GM23338 (cell line): ENCODE measurements at regions not wholly inside any gene's neighbourhood (a gene's known extent, or its start where the extent isn't known, plus 50 kb on each side); places are given as distances from the start of the nearest gene placed in this dataset.

Source experiments
- ATAC-seq: fragments of 200-7000 bp; cut with Tn5 transposase; 3 replicates; pipeline ENCODE4 v1.9.1; 2020
- DNase-seq: peaks from one replicate; pipeline ENCODE4 v3.0.0-alpha.2; 2015; ENCODE audit warnings: low spot score
- H2AFZ ChIP-seq: fragments of 200-600 bp; sonication (generic); 2 replicates; pipeline ENCODE4 v1.8.0; 2016; ENCODE audit warnings: antibody characterized with exemption, mild to moderate bottlenecking, moderate library complexity
- H3F3A ChIP-seq: fragments of 200-600 bp; sonication (generic); replicated peaks from 2 replicates; pipeline ENCODE4 v1.8.0; 2017; ENCODE audit warnings: antibody characterized with exemption, mixed run types, low read depth
- H3K27ac ChIP-seq: fragments of 200-600 bp; sonication (generic); 2 replicates; pipeline ENCODE4 v1.6.1; 2016; ENCODE audit warnings: low read depth
- H3K27me3 ChIP-seq: fragments of 200-600 bp; sonication (generic); 2 replicates; pipeline ENCODE4 v1.8.0; 2016; ENCODE audit warnings: mild to moderate bottlenecking, mixed run types, moderate library complexity; ENCODE audit not compliant: insufficient read depth
- H3K36me3 ChIP-seq: fragments of 200-600 bp; sonication (generic); 2 replicates; pipeline ENCODE4 v1.8.0; 2016; ENCODE audit warnings: mild to moderate bottlenecking; ENCODE audit not compliant: insufficient read depth
- H3K4me1 ChIP-seq: fragments of 200-600 bp; sonication (generic); 2 replicates; pipeline ENCODE4 v1.8.0; 2016; ENCODE audit warnings: mild to moderate bottlenecking, moderate library complexity; ENCODE audit not compliant: insufficient read depth
- H3K4me2 ChIP-seq: fragments of 200-600 bp; sonication (generic); 2 replicates; pipeline ENCODE4 v1.7.1; 2017; ENCODE audit warnings: mixed run types
- H3K4me3 ChIP-seq: fragments of 200-600 bp; sonication (generic); 2 replicates; pipeline ENCODE4 v1.6.1; 2016; ENCODE audit warnings: mixed run types
- H3K79me2 ChIP-seq: fragments of 200-600 bp; sonication (generic); replicated peaks from 2 replicates; pipeline ENCODE4 v1.8.0; 2017; ENCODE audit warnings: mild to moderate bottlenecking; ENCODE audit not compliant: insufficient read depth
- H3K9me2 ChIP-seq: fragments of 200-600 bp; sonication (generic); 2 replicates; pipeline ENCODE4 v1.8.0; 2017; ENCODE audit not compliant: insufficient read depth
- H4K20me1 ChIP-seq: fragments of 200-600 bp; sonication (generic); replicated peaks from 2 replicates; pipeline ENCODE4 v1.8.0; 2017; ENCODE audit warnings: mild to moderate bottlenecking; ENCODE audit not compliant: insufficient read depth
- H3K27ac Mint-ChIP-seq: 2 replicates; pipeline ENCODE4 v1.8.0; 2020; ENCODE audit warnings: inconsistent platforms, mild to moderate bottlenecking, moderate library complexity, mixed read lengths
- H3K27me3 Mint-ChIP-seq: 3 replicates; pipeline ENCODE4 v1.8.0; 2022; ENCODE audit warnings: low read depth, mild to moderate bottlenecking, moderate library complexity, mixed read lengths, inconsistent platforms; ENCODE audit not compliant: insufficient read depth, poor library complexity
- H3K36me3 Mint-ChIP-seq: 3 replicates; pipeline ENCODE4 v1.8.0; 2021; ENCODE audit warnings: low read depth, mild to moderate bottlenecking, inconsistent platforms, moderate library complexity, mixed read lengths
- H3K4me1 Mint-ChIP-seq: 3 replicates; pipeline ENCODE4 v1.8.0; 2020; ENCODE audit warnings: mild to moderate bottlenecking, inconsistent platforms, mixed read lengths
- H3K4me3 Mint-ChIP-seq: 3 replicates; pipeline ENCODE4 v1.8.0; 2021; ENCODE audit warnings: moderate library complexity, mild to moderate bottlenecking, inconsistent platforms, mixed read lengths
- H3K9me3 Mint-ChIP-seq: 3 replicates; pipeline ENCODE4 v1.8.0; 2020; ENCODE audit warnings: moderate library complexity, mild to moderate bottlenecking, inconsistent platforms, mixed read lengths
- CREB1 ChIP-seq: fragments of 250-450 bp; sonication (Bioruptor Pico); IDR thresholded peaks from 2 replicates; pipeline ENCODE4 v1.5.0; 2020; ENCODE audit warnings: low read depth, mild to moderate bottlenecking, moderate library complexity
- EZH2 ChIP-seq: fragments of 200-600 bp; sonication (generic); IDR thresholded peaks from one replicate; pipeline ENCODE4 v1.8.0; 2017; ENCODE audit warnings: antibody characterized with exemption, mild to moderate bottlenecking, low read depth; ENCODE audit not compliant: unreplicated experiment
- JUNB ChIP-seq: IDR thresholded peaks from one replicate; pipeline ENCODE4 v1.6.1; 2016; ENCODE audit warnings: antibody characterized with exemption; ENCODE audit not compliant: unreplicated experiment
- POLR2AphosphoS5 ChIP-seq: IDR thresholded peaks from 2 replicates; pipeline ENCODE4 v1.6.1; 2016; ENCODE audit warnings: antibody characterized with exemption, low read depth
- STAT1 ChIP-seq: IDR thresholded peaks from one replicate; pipeline ENCODE4 v1.6.1; 2016; ENCODE audit warnings: antibody characterized with exemption; ENCODE audit not compliant: unreplicated experiment
- ZNF114 ChIP-seq: fragments of 250-450 bp; sonication (Bioruptor Pico); IDR thresholded peaks from 2 replicates; pipeline ENCODE4 v1.5.0; 2020; ENCODE audit warnings: mild to moderate bottlenecking, moderate library complexity
- TF ChIP-seq, protein P1 (sequence below): IDR thresholded peaks from one replicate; pipeline ENCODE4 v1.6.1; 2018; ENCODE audit warnings: antibody characterized with exemption; ENCODE audit not compliant: unreplicated experiment
- TF ChIP-seq, protein P2 (sequence below): IDR thresholded peaks from 2 replicates; pipeline ENCODE4 v1.6.1; 2016; ENCODE audit warnings: antibody characterized with exemption
- TF ChIP-seq, protein P3 (sequence below): fragments of 250-450 bp; sonication (Bioruptor Pico); IDR thresholded peaks from 2 replicates; pipeline ENCODE4 v1.5.0; 2020; ENCODE audit warnings: mild to moderate bottlenecking, moderate library complexity

DNA sequence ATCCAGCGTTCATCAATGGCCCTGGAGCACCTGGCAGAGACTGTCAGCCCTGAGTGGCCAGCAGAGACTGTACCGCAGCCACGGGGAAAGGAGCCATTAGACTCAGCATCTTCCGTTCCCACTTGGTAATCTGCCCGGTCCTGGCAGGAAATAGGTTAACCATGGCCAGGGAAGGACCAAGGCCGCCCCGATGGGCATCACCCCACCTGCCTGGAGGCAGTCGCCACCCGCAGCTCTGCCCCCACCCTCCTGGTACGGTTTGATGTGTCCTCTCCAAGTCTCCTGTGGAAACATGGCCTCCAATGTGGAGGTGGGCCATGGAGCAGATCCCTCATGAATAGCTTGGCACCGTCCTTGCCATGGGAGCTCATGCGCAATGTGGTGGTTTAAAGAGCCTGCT, 75.3 kb downstream of the RTP5 start (continued):
- TF ChIP-seq, protein P1, sequence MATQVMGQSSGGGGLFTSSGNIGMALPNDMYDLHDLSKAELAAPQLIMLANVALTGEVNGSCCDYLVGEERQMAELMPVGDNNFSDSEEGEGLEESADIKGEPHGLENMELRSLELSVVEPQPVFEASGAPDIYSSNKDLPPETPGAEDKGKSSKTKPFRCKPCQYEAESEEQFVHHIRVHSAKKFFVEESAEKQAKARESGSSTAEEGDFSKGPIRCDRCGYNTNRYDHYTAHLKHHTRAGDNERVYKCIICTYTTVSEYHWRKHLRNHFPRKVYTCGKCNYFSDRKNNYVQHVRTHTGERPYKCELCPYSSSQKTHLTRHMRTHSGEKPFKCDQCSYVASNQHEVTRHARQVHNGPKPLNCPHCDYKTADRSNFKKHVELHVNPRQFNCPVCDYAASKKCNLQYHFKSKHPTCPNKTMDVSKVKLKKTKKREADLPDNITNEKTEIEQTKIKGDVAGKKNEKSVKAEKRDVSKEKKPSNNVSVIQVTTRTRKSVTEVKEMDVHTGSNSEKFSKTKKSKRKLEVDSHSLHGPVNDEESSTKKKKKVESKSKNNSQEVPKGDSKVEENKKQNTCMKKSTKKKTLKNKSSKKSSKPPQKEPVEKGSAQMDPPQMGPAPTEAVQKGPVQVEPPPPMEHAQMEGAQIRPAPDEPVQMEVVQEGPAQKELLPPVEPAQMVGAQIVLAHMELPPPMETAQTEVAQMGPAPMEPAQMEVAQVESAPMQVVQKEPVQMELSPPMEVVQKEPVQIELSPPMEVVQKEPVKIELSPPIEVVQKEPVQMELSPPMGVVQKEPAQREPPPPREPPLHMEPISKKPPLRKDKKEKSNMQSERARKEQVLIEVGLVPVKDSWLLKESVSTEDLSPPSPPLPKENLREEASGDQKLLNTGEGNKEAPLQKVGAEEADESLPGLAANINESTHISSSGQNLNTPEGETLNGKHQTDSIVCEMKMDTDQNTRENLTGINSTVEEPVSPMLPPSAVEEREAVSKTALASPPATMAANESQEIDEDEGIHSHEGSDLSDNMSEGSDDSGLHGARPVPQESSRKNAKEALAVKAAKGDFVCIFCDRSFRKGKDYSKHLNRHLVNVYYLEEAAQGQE = no peak
- TF ChIP-seq JUNB (no peak), ZNF114 (CRISPR knock-in tag) (no peak), CREB1 (CRISPR knock-in tag) (no peak), STAT1 (no peak), POLR2AphosphoS5 (no peak)
- TF ChIP-seq, protein P2, sequence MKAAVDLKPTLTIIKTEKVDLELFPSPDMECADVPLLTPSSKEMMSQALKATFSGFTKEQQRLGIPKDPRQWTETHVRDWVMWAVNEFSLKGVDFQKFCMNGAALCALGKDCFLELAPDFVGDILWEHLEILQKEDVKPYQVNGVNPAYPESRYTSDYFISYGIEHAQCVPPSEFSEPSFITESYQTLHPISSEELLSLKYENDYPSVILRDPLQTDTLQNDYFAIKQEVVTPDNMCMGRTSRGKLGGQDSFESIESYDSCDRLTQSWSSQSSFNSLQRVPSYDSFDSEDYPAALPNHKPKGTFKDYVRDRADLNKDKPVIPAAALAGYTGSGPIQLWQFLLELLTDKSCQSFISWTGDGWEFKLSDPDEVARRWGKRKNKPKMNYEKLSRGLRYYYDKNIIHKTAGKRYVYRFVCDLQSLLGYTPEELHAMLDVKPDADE = no peak

- no peaks in the 10 kb centered on the region for H3F3A ChIP-seq
- no peaks in the 10 kb centered on the region for H4K20me1 ChIP-seq
- no peak overlapping the region for H3K4me3 Mint-ChIP-seq
- H3K4me1 Mint-ChIP-seq = peaks cover 26% of the 10 kb centered on the region
- no peak for TF ChIP-seq CREB1 (CRISPR knock-in tag)
- TF ChIP-seq, protein P3, sequence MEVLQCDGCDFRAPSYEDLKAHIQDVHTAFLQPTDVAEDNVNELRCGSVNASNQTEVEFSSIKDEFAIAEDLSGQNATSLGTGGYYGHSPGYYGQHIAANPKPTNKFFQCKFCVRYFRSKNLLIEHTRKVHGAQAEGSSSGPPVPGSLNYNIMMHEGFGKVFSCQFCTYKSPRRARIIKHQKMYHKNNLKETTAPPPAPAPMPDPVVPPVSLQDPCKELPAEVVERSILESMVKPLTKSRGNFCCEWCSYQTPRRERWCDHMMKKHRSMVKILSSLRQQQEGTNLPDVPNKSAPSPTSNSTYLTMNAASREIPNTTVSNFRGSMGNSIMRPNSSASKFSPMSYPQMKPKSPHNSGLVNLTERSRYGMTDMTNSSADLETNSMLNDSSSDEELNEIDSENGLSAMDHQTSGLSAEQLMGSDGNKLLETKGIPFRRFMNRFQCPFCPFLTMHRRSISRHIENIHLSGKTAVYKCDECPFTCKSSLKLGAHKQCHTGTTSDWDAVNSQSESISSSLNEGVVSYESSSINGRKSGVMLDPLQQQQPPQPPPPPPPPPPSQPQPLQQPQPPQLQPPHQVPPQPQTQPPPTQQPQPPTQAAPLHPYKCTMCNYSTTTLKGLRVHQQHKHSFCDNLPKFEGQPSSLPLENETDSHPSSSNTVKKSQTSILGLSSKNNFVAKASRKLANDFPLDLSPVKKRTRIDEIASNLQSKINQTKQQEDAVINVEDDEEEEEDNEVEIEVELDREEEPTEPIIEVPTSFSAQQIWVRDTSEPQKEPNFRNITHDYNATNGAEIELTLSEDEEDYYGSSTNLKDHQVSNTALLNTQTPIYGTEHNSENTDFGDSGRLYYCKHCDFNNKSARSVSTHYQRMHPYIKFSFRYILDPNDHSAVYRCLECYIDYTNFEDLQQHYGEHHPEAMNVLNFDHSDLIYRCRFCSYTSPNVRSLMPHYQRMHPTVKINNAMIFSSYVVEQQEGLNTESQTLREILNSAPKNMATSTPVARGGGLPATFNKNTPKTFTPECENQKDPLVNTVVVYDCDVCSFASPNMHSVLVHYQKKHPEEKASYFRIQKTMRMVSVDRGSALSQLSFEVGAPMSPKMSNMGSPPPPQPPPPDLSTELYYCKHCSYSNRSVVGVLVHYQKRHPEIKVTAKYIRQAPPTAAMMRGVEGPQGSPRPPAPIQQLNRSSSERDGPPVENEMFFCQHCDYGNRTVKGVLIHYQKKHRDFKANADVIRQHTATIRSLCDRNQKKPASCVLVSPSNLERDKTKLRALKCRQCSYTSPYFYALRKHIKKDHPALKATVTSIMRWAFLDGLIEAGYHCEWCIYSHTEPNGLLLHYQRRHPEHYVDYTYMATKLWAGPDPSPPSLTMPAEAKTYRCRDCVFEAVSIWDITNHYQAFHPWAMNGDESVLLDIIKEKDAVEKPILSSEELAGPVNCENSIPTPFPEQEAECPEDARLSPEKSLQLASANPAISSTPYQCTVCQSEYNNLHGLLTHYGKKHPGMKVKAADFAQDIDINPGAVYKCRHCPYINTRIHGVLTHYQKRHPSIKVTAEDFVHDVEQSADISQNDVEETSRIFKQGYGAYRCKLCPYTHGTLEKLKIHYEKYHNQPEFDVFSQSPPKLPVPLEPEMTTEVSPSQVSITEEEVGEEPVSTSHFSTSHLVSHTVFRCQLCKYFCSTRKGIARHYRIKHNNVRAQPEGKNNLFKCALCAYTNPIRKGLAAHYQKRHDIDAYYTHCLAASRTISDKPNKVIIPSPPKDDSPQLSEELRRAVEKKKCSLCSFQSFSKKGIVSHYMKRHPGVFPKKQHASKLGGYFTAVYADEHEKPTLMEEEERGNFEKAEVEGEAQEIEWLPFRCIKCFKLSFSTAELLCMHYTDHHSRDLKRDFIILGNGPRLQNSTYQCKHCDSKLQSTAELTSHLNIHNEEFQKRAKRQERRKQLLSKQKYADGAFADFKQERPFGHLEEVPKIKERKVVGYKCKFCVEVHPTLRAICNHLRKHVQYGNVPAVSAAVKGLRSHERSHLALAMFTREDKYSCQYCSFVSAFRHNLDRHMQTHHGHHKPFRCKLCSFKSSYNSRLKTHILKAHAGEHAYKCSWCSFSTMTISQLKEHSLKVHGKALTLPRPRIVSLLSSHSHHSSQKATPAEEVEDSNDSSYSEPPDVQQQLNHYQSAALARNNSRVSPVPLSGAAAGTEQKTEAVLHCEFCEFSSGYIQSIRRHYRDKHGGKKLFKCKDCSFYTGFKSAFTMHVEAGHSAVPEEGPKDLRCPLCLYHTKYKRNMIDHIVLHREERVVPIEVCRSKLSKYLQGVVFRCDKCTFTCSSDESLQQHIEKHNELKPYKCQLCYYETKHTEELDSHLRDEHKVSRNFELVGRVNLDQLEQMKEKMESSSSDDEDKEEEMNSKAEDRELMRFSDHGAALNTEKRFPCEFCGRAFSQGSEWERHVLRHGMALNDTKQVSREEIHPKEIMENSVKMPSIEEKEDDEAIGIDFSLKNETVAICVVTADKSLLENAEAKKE (CRISPR knock-in tag) = no peak
- TF ChIP-seq EZH2 = no peak
- ATAC-seq = no peak
- H3K36me3 ChIP-seq = no peaks in the 10 kb centered on the region
- peaks cover 6% of the 10 kb centered on the region; the same call in 1 of the 2 replicates for H3K4me1 ChIP-seq
- H3K27ac Mint-ChIP-seq = no peak overlapping the region
- peaks cover 6% of the 10 kb centered on the region; the same call in 1 of the 2 replicates for H3K27me3 ChIP-seq
- no peak overlapping the region for H3K4me3 ChIP-seq
- peaks cover 2% of the 10 kb centered on the region; the same call in 2 of the 3 replicates for H3K36me3 Mint-ChIP-seq
- H3K9me3 Mint-ChIP-seq = peaks cover 2% of the 10 kb centered on the region; the same call in 2 of the 3 replicates
- no peak overlapping the region for H3K4me2 ChIP-seq
- H3K27me3 Mint-ChIP-seq = peaks cover 23% of the 10 kb centered on the region
- no peak overlapping the region for H2AFZ ChIP-seq
- no peaks in the 10 kb centered on the region for H3K9me2 ChIP-seq
- DNase-seq = no peak
- no peak overlapping the region for H3K27ac ChIP-seq
- H3K79me2 ChIP-seq = no peaks in the 10 kb centered on the region
These were observed 75.8 kb downstream of the RTP5 start for GRCh38 chr2:241945311-241945710.
